ENCODE measurements at regions not wholly inside any gene's neighbourhood (a gene's known extent, or its start where the extent isn't known, plus 50 kb on each side); places are given as distances from the start of the nearest gene placed in this dataset.
"Not testable (repeated sequence)": the region's sequence is repeated elsewhere in the genome, so short reads cannot be mapped to it uniquely, and the experiment has no call there.

DNA sequence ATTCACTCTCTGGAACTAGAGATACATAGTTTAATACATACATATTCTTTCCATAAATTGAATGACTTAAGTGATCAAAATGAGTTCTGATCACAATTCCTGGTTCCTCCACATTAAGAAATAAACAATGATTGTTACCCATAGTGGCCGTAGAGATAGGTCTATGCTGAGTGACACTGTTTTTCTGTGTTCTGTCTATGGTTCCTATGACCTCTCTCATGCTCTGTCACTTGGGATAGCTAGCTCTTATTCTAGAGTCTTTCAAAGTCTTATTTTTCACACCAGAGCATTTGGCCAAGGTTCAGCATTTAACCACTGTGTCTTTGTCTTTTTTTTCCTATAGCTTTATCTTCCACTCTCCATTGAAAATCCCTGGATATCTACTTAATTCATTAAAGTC lies 132.4 kb downstream of the GOLGA6L6 start:
- no peak overlapping the region for H3K27ac ChIP-seq
- H3K36me3 ChIP-seq, result no peaks in the 10 kb centered on the region
- no peaks in the 10 kb centered on the region for H3K4me1 ChIP-seq
- H4K20me1 ChIP-seq, result no peaks in the 10 kb centered on the region
- TF ChIP-seq Cebpa-rat (IDR thresholded peaks at IDR 0.05), result no peak
- no peak overlapping the region for H3K4me3 ChIP-seq
- H3K4me2 ChIP-seq, result no peak overlapping the region
- no peak overlapping the region for H3K9ac ChIP-seq
- H3K9me3 ChIP-seq (replicated peaks in 1 of 11), result peaks cover 8 to 24% (median 16%) of the 10 kb centered on the region in 11 experiments; a peak in 21 of 22 replicates
- H3K27me3 ChIP-seq, result no peaks in the 10 kb centered on the region

DNA sequence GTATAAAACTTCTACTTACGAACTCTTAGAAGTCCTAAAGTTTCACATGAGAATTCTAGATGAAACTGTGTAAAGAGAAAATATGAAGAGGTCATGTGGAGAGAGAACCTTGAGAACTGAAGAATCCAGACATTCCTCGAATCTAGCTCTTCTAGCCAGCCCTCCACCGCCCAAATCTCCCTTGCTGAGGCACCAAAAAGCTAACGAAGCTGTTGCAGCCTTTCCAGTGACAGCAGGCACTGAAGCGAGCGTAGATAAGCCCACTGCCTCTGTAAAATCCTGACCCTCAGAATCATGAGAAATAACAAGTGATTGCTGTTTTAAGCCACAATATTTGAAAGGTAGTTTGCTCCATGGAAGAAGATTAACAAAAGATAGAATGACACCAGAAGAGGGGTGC lies 134.0 kb downstream of the GOLGA6L6 start:
- Histone ChIP-seq H4K20me1 (no peaks in the 10 kb centered on the region), H3K27ac (no peak overlapping the region), H3K9me3 (replicated peaks in 1 of 11) (peaks cover 7 to 18% (median 12%) of the 10 kb centered on the region in 11 experiments; a peak in 21 of 22 replicates), H3K9ac (no peak overlapping the region), H3K36me3 (no peaks in the 10 kb centered on the region), H3K4me1 (no peaks in the 10 kb centered on the region), H3K27me3 (no peaks in the 10 kb centered on the region), H3K4me2 (no peak overlapping the region), H3K4me3 (no peak overlapping the region)
- TF ChIP-seq Cebpa-rat (IDR thresholded peaks at IDR 0.05), result no peak

DNA sequence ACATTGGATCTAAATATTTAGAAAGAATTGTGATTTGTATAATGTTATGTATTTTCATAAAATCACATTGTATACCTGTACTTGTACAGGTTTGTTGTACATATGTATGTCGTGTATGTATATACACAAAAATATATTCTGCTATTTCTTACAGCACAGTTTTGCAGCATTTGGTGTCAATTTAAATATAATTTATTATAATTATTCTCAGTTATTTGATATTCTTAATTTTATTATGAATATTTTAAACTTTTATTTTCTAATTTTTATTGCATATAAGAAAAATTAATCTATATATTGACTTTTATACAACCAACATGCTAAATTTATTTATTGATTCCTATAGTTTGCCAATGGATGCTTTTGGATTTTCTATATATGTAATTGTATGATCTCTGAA lies 137.0 kb downstream of the GOLGA6L6 start:
- H3K27me3 ChIP-seq, H3K4me2 ChIP-seq, H3K4me3 ChIP-seq, H3K36me3 ChIP-seq, H3K27ac ChIP-seq, H4K20me1 ChIP-seq, H3K9ac ChIP-seq, H3K4me1 ChIP-seq: not testable (repeated sequence)
- peaks cover 7 to 17% (median 11%) of the 10 kb centered on the region in 11 experiments; a peak in 21 of 22 replicates for H3K9me3 ChIP-seq (replicated peaks in 1 of 11)

DNA sequence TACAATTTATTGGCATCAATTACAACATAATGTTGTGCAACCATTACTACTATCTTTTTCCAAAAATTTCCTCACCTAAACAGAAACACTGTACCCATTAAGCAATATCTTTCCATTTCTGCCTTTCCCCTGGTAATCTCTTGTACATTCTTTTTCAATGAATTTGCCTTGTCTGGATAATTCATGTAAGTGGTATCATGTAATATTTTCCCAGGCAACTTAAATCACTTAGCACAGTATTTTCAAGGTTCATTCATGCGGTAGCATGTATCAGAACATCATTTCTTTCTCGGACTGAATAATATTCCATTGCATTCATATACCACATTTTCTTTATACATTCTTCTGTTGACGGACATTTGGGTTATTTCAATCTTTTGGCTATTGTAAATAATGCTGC lies 139.0 kb downstream of the GOLGA6L6 start:
- not testable (repeated sequence) for H3K27ac ChIP-seq, H3K9ac ChIP-seq, H3K4me3 ChIP-seq, H3K4me1 ChIP-seq, H3K4me2 ChIP-seq, H4K20me1 ChIP-seq, H3K27me3 ChIP-seq, H3K36me3 ChIP-seq
- peaks cover 7 to 17% (median 11%) of the 10 kb centered on the region in 11 experiments; a peak in 21 of 22 replicates for H3K9me3 ChIP-seq (replicated peaks in 1 of 11)

DNA sequence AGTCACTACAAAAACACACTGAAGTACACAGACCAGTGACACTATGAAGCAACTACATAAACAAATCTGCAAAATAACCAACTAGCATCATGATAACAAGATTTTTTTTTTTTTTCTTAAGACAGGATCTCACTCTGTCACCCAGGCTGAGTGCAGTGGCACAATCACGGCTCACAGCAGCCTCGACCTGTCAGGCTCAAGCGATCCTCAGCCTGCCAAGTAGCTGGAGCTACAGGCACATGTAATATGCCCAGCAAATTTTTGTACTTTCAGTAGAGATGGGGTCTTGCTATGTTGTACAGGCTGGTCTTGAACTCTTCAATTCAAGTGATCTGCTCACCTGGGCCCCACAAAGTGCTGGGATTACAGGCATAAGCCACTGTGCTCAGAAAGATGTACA lies 140.5 kb downstream of the GOLGA6L6 start:
- not testable (repeated sequence) for H3K9me3 ChIP-seq (replicated peaks in 1 of 11); H3K9ac ChIP-seq

DNA sequence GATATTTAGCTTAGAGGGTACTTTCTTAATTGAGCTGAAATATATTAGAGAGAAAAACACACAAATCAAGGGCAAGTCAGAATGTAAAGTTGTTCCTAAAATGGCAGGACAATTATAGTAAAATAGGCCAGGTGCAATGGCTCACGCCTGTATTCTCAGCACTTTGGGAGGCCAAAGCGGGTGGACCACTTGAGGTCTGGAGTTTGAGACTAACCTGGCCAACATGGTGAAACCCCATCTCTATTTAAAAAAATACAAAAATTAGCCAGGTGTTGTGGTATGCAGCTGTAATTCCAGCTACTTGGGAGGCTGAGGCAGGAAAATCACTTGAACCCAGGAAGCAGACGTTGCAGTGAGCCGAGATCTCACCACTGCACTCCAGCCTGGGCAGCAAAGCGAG lies 142.9 kb downstream of the GOLGA6L6 start:
- H3K36me3 ChIP-seq; H3K4me2 ChIP-seq; H3K4me3 ChIP-seq; H3K27me3 ChIP-seq; H4K20me1 ChIP-seq; H3K27ac ChIP-seq; H3K9ac ChIP-seq; H3K4me1 ChIP-seq; H3K9me3 ChIP-seq (replicated peaks in 1 of 11): not testable (repeated sequence)

More for the DNA sequence above, 140.5 kb downstream of the GOLGA6L6 start:
- not testable (repeated sequence) for H3K27me3 ChIP-seq, H3K4me2 ChIP-seq, H3K4me1 ChIP-seq, H3K36me3 ChIP-seq, H3K27ac ChIP-seq, H4K20me1 ChIP-seq, H3K4me3 ChIP-seq

DNA sequence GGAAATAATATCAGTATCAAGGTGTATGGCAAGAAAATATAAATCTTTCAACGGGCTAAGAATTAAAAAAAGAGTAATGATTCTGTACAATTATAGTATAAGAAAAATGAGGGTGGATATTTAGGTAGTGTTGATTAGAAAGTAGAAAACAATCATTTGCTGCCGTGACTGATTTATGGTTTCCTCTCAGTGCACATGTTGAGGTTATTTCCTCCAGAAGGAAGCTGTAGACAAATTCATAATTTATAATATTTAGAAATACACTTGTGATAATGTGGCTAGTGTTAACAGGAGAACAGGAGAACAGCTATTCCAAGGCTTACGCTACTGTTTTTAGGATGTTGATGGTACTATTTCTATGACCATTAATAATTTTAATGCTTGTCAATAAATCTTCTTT lies 153.4 kb downstream of the GOLGA6L6 start:
- H3K27ac ChIP-seq, H3K36me3 ChIP-seq, H4K20me1 ChIP-seq, H3K4me1 ChIP-seq, H3K27me3 ChIP-seq, H3K4me3 ChIP-seq, H3K4me2 ChIP-seq, H3K9ac ChIP-seq: not testable (repeated sequence)
- peaks cover 23 to 41% (median 30%) of the 10 kb centered on the region in 11 experiments for H3K9me3 ChIP-seq (replicated peaks in 1 of 11)

DNA sequence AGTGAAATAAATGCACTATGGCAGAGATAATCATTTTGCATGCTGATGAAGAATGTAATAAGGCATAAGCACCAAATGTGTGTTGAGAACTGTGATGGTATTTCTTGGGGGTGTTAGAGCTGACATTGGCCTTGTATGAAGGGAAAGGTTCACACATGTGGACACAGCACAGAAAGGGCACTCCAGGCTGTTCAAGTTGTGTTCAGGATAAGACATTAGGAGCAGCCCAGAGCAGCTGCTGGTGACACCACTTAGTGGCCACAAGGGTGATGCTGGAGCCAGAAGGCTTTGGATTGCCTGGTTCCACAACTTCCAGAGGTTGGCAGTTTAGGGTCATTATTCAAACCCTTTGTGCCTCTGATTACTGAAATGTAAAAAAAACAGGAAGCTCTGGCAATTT lies 155.4 kb downstream of the GOLGA6L6 start:
- TF ChIP-seq Cebpa-rat (IDR thresholded peaks at IDR 0.05), result no peak
- Histone ChIP-seq H3K9me3 (replicated peaks in 1 of 11) (peaks cover 23 to 41% (median 30%) of the 10 kb centered on the region in 11 experiments), H3K4me1 (peaks cover 0 to 6% (median 0%) of the 10 kb centered on the region in 10 experiments; a peak in 4 of 20 replicates), H3K36me3 (no peaks in the 10 kb centered on the region), H3K9ac (no peak overlapping the region), H3K4me2 (no peak overlapping the region), H3K27me3 (no peaks in the 10 kb centered on the region), H3K27ac (no peak overlapping the region), H3K4me3 (no peak overlapping the region), H4K20me1 (no peaks in the 10 kb centered on the region)

DNA sequence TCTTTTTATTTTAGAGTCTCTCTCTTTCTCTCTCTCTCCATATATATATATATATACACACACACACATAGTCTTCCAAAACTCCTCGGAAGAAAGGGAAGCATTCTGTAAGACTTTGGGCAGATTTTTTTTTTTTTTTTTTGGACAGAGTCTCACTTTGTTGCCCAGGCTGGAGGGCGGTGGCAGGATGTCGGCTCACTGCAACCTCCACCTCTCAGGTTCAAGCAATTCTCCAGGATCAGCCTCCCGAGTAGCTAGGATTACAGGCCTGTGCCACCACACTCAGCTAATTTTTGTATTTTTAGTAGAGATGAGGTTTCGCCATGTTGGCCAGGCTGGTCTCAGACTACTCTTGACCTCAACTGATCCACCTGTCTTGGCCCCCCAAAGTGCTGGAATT lies 161.4 kb downstream of the GOLGA6L6 start:
- not testable (repeated sequence) for H3K9me3 ChIP-seq (replicated peaks in 1 of 11); H3K4me2 ChIP-seq; H3K36me3 ChIP-seq; H4K20me1 ChIP-seq; H3K27ac ChIP-seq; H3K4me1 ChIP-seq; H3K4me3 ChIP-seq; H3K9ac ChIP-seq; H3K27me3 ChIP-seq

DNA sequence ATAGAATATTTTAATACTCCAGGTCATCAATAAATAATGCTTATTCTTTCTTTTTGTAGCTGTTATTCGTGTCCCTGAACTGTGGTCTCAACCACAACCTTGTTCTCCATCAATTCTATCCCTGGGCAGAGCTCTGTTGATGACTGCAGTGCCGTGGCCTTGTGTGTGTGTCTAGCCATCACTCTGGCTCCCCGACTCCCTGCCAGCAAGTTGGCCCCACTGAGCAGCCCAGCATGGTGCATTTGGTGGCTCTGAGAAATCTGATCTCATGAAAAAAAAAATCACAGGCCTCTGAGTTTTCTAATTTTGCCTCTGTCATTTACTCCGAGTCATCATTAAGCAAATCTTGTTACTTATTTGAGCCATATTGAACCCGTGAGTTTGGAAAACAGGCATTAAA lies 164.7 kb downstream of the GOLGA6L6 start:
- no peaks in the 10 kb centered on the region for H4K20me1 ChIP-seq
- H3K4me1 ChIP-seq, result no peaks in the 10 kb centered on the region
- no peak overlapping the region for H3K4me2 ChIP-seq
- no peak for TF ChIP-seq Cebpa-rat (IDR thresholded peaks at IDR 0.05)
- no peak overlapping the region for H3K27ac ChIP-seq
- H3K9me3 ChIP-seq (replicated peaks in 1 of 11), result no peaks in the 10 kb centered on the region
- H3K27me3 ChIP-seq, result no peaks in the 10 kb centered on the region
- H3K36me3 ChIP-seq, result no peaks in the 10 kb centered on the region
- no peak overlapping the region for H3K4me3 ChIP-seq
- H3K9ac ChIP-seq, result no peak overlapping the region

DNA sequence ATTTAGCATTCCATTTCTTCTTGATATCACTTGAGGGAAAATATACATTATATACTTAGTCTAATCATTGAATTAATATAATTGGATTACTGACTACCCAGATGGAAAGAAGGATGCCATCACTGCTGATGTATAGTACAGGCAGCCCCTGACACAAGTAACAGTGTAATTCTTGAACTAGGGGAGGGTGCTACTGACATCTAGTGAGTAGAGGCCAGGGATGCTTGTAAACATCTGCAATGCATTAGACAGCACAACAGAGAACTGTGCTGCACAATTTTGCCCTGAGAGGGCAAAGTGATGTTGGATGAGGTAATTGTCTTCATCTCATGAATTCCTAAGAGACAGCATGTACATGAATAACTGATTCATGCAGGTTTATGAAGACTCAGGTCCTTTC lies 169.2 kb downstream of the GOLGA6L6 start:
- H3K36me3 ChIP-seq, result not testable (repeated sequence)

More for the DNA sequence above, 169.2 kb downstream of the GOLGA6L6 start:
- H3K9ac ChIP-seq; H3K4me1 ChIP-seq; H3K4me3 ChIP-seq; H4K20me1 ChIP-seq; H3K27me3 ChIP-seq; H3K4me2 ChIP-seq; H3K27ac ChIP-seq; H3K9me3 ChIP-seq (replicated peaks in 1 of 11): not testable (repeated sequence)

All from BLaER1 treated with 17β-estradiol and CSF1 and Interleukin-3, amounts not matched to agents 10 nM and 100 nM (cell line).